ENCODE measurements at regions not wholly inside any gene's neighbourhood (a gene's known extent, or its start where the extent isn't known, plus 50 kb on each side); places are given as distances from the start of the nearest gene placed in this dataset.

GRCh38 chr7:106797937-106798336, 67.1 kb upstream of the PIK3CG start:
- in situ Hi-C loops (cut with MboI; ENCODE audit: low sequenced_read_pairs), result loop anchor here (10.0 kb wide), 1 partner anchor 347 kb away; no protein-coding TSS in a partner anchor

- in situ Hi-C loops (cut with MboI; ENCODE audit: low sequenced_read_pairs), result no loop called here
Measured at GRCh38 chr7:106802589-106802988, 62.5 kb upstream of the PIK3CG start.

DNA sequence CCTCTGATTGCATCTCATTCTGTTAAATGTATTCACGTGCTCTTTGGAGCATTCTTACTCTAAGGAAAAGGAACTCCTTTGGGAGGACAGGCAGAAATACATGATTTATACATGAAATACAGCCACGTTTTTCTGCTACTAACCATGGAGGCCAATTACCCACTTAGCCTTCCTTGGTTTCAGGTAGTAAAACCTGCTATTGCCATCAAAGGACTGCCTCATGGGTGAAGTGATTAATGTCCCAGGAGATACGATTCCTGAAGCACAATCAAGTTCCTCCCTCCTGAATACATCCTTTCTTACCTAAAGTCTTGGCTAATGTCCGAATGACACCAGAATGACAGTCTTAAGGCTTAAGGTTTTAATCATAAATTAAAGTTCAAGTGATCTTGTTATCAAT, 58.5 kb upstream of the PIK3CG start:
- in situ Hi-C loops (cut with MboI; ENCODE audit: low sequenced_read_pairs), result no loop called here

DNA sequence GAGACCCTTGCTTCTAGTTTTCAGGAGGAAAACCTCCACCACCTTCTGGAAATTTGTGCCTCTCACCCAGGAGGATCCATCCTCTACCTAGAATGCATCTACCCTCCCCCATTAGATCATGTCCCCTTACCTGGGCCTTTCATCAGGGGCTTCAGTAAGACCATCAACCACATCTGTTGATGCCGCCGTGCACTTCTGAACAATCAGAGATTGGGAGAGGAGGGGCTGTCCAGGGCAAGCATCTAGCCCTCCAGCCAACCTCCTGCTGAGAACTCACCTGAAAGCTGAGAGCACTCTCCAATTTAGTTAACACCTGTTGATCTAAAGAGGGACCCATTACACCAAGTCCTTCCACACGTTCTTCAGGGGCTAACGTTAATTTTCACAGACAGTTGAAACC, 57.6 kb upstream of the PIK3CG start:
- in situ Hi-C loops (cut with MboI; ENCODE audit: low sequenced_read_pairs), result no loop called here

DNA sequence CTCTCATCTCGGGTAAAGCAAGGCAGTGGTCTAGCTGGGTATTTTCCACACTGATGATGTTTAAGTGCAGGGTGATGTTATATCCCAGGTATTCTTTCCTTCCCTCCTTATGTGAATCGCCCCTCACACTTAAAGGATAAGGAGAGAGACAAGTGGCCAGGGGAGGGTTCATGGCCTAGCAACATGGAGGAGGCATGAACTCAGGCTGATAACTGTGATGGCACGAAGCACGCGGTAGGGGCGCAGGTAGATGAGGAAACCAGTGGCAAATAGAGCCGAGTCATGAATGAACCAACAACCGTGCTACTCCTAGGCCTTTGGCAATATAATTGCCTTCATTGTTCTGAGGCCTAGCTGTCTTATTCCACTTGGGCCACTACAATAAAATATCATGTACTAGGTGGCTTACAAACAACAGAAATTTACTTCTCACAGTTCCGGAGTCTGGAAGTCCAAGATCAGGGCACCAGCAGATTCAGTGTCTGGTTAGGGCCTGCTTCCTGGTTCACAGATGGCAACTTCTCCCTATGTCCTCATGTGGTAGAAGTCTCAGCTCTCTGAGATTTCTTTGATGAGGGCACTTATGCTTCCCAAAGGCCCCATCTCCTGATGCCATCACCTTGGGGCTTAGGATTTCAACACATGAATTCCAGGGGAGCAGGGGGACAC, 56.0 kb upstream of the PIK3CG start:
- in situ Hi-C loops (cut with MboI; ENCODE audit: low sequenced_read_pairs), result no loop called here

DNA sequence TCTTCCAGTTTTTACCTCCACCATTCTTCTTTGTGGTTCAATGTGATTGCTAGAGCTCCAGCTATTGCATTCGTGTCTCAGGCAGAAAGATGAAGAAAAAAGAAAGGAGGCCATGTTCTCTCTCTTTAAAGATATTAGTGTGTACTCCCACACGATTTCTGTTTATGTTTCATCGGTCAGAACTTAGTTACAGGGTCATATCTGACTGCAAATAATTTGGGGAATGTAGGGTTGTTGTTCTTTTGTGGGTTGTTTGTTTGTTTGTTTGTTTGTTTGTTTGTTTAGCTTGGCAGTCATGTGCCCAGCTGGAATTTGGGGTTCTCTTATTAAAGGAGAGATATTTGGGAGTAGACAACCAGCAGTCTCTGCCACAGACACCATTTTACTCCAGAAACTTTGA, 53.6 kb upstream of the PIK3CG start:
- in situ Hi-C loops (cut with MboI; ENCODE audit: low sequenced_read_pairs), result no loop called here

DNA sequence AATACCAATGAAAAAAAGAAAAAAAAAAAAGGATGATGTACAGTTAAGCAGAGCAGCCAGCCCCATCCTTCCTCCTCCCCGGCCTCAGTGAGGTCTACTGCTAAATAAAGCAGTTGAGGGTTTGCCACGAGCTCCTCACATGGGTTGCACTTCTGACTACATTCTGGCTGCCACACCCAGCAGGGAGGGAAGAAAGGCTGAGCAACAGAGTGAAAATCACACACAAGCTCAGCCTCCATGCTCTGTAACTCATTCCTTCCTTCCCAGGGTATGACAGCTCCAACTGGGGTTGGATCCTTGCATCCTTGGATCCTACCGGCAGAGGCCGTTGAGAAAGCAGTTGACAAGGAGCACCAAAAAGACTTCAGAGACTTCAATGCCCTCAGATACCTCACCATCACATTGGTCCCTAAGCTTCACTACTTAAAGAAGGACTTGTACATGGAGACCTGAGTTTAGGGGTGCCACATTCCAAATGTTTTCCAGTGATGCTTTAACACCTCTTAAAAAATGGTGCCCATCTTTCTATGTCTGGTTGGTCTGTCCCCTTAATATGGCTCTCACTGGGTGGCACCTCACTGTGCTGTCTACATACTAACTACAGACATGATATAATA, 52.9 kb upstream of the PIK3CG start:
- in situ Hi-C loops (cut with MboI; ENCODE audit: low sequenced_read_pairs), result no loop called here

- in situ Hi-C loops (cut with MboI; ENCODE audit: low sequenced_read_pairs), result no loop called here
Measured at GRCh38 chr7:106813705-106814305, 51.3 kb upstream of the PIK3CG start.

- in situ Hi-C loops (cut with MboI; ENCODE audit: low sequenced_read_pairs), result no loop called here
Measured at GRCh38 chr7:106814887-106815286, 50.2 kb upstream of the PIK3CG start.

Data from HL-60/S4 (cell line).